Endothelial cell of umbilical vein (primary cell): ENCODE measurements at regions not wholly inside any gene's neighbourhood (a gene's known extent, or its start where the extent isn't known, plus 50 kb on each side); places are given as distances from the start of the nearest gene placed in this dataset.

ENCODE experiments used
- BruUV-seq: library from RNA; stranded (reverse); fragments of 400-500 nt; replicated peaks from 2 replicates; lab custom pipeline; 2021; lab: Mats Ljungman, UMichigan
- CTCF ChIA-PET: fragments of 300-600, 350-600 bp; sonication (Branson Sonifier 250); formaldehyde crosslinking; loops from one replicate; lab custom pipeline; 2021; ENCODE audit warnings: antibody characterized with exemption, inconsistent platforms; lab: Charles Lee
- POLR2A ChIA-PET: fragments of 300-600, 350-600 bp; sonication (Branson Sonifier 250); formaldehyde crosslinking; loops from one replicate; lab custom pipeline; 2021; ENCODE audit warnings: antibody characterized with exemption, inconsistent platforms; lab: Charles Lee
- DNase-seq: peaks from one replicate; pipeline ENCODE4 v3.0.0-alpha.2; 2011; ENCODE audit warnings: low read depth, low spot score
- FAIRE-seq: peaks from 2 replicates; lab custom pipeline; 2011; peaks lifted over from hg19 to GRCh38; lab: Jason Lieb, UNC
- H2AFZ ChIP-seq: 2 replicates; pipeline ENCODE4 v1.6.0; 2012; ENCODE audit warnings: low read depth, low read length, control low read depth, inconsistent platforms
- H3K27ac ChIP-seq: 2 replicates; pipeline ENCODE4 v1.5.1; 2011; ENCODE audit warnings: low read depth, mild to moderate bottlenecking, control low read depth, low read length, moderate library complexity; ENCODE audit not compliant: insufficient read depth
- H3K27me3 ChIP-seq, 2 experiments: 2 replicates each; pipeline versions ENCODE4 v1.6.0 to v1.6.1; 2011; ENCODE audit warnings: low read length in 2 of 2, mixed read lengths in 1 of 2; ENCODE audit not compliant: control insufficient read depth in 2 of 2, insufficient read depth in 2 of 2
- H3K36me3 ChIP-seq, 2 experiments: 2 replicates in 1 of 2; 3 replicates in 1 of 2; pipeline ENCODE4 v1.5.1; 2011; ENCODE audit warnings: low read length in 2 of 2, mild to moderate bottlenecking in 1 of 2, moderate library complexity in 1 of 2; ENCODE audit not compliant: control insufficient read depth in 2 of 2, insufficient read depth in 2 of 2; ENCODE audit errors: extremely low read depth in 1 of 2
- H3K4me1 ChIP-seq: 3 replicates; pipeline ENCODE4 v1.5.1; 2011; ENCODE audit warnings: mild to moderate bottlenecking, low read length; ENCODE audit not compliant: control insufficient read depth, insufficient read depth; ENCODE audit errors: extremely low read depth
- H3K4me2 ChIP-seq: 2 replicates; pipeline ENCODE4 v1.6.1; 2011; ENCODE audit warnings: low read length, control low read depth, mixed read lengths; ENCODE audit not compliant: insufficient read depth
- H3K4me3 ChIP-seq, 3 experiments: fragments of 200-600 bp in 1 of 3; sonication (generic), shearing (Covaris generic) in 1 of 3; replicated peaks in 1 of 3; 2 replicates each; pipeline ENCODE4 v1.5.1; 2011 to 2016; ENCODE audit warnings: control low read depth in 3 of 3, low read length in 3 of 3, mild to moderate bottlenecking in 2 of 3, inconsistent platforms in 1 of 3, low read depth in 1 of 3, moderate library complexity in 1 of 3; ENCODE audit not compliant: insufficient read depth in 1 of 3
- H3K79me2 ChIP-seq: 2 replicates; pipeline ENCODE4 v1.6.0; 2012; ENCODE audit warnings: low read length, inconsistent platforms; ENCODE audit not compliant: control insufficient read depth, insufficient read depth
- H3K9ac ChIP-seq: replicated peaks from 2 replicates; pipeline ENCODE3; 2011; ENCODE audit warnings: low read length, control low read depth; ENCODE audit not compliant: insufficient read depth; ENCODE audit errors: extremely low read depth
- H3K9me1 ChIP-seq: replicated peaks from 3 replicates; pipeline ENCODE4 v1.6.0; 2011; ENCODE audit warnings: mild to moderate bottlenecking, low read length; ENCODE audit not compliant: control insufficient read depth, insufficient read depth; ENCODE audit errors: extremely low read depth
- H3K9me3 ChIP-seq: replicated peaks from 2 replicates; pipeline ENCODE4 v1.5.1; 2012; ENCODE audit warnings: low read length, inconsistent platforms; ENCODE audit not compliant: control insufficient read depth, insufficient read depth
- H4K20me1 ChIP-seq: replicated peaks from 2 replicates; pipeline ENCODE3; 2011; ENCODE audit warnings: mild to moderate bottlenecking, low read length; ENCODE audit not compliant: control insufficient read depth, insufficient read depth; ENCODE audit errors: extremely low read depth
- CTCF ChIP-seq, 2 donors: IDR thresholded peaks; 1 replicate in 1 of 2; 2 replicates in 1 of 2; pipeline ENCODE4 v1.5.1; 2011; ENCODE audit warnings: low read length in 2 of 2, mild to moderate bottlenecking in 2 of 2, moderate library complexity in 2 of 2, control low read depth in 1 of 2, inconsistent platforms in 1 of 2, low read depth in 1 of 2; ENCODE audit not compliant: insufficient read depth in 1 of 2; ENCODE audit errors: extremely low read depth in 1 of 2
- EZH2 ChIP-seq: IDR thresholded peaks from 2 replicates; pipeline ENCODE4 v1.6.1; 2012; ENCODE audit warnings: borderline replicate concordance, low read depth, mild to moderate bottlenecking, moderate library complexity, low read length, inconsistent platforms; ENCODE audit not compliant: severe bottlenecking
- FOS ChIP-seq: IDR thresholded peaks from 2 replicates; pipeline ENCODE4 v1.6.1; 2011; ENCODE audit warnings: mild to moderate bottlenecking, low read length, moderate library complexity, borderline replicate concordance; ENCODE audit not compliant: insufficient read depth
- GATA2 ChIP-seq: IDR thresholded peaks from 2 replicates; pipeline ENCODE4 v1.7.0; 2011; ENCODE audit warnings: low read depth, mild to moderate bottlenecking, moderate library complexity, mixed read lengths, low read length; ENCODE audit not compliant: insufficient read length, insufficient read depth
- JUN ChIP-seq: IDR thresholded peaks from 2 replicates; pipeline ENCODE4 v1.6.1; 2011; ENCODE audit warnings: borderline replicate concordance, low read depth; ENCODE audit not compliant: insufficient read length, insufficient read depth
- MAX ChIP-seq: IDR thresholded peaks from 2 replicates; pipeline ENCODE4 v1.6.1; 2011; ENCODE audit not compliant: insufficient read depth, insufficient read length
- MYC ChIP-seq: IDR thresholded peaks from one replicate; pipeline ENCODE4 v1.6.1; 2011; ENCODE audit warnings: mild to moderate bottlenecking, low read depth, low read length
- POLR2A ChIP-seq: IDR thresholded peaks from 2 replicates; pipeline ENCODE4 v1.6.1; 2012; ENCODE audit warnings: low read depth, mild to moderate bottlenecking, control low read depth, low read length
- POLR2AphosphoS5 ChIP-seq: IDR thresholded peaks from 2 replicates; pipeline ENCODE4 v1.6.1; 2012; ENCODE audit warnings: low read depth, mild to moderate bottlenecking, control low read depth, low read length, moderate library complexity; ENCODE audit not compliant: insufficient read depth
- dilution Hi-C: fragments of 300-500 bp; cut with MboI; formaldehyde crosslinking; loops from one replicate; pipeline ENCODE4 v1.15.0; 2019; ENCODE audit warnings: low sequenced_read_pairs; ENCODE audit not compliant: extremely low pct_ligation_motif_present
- intact Hi-C: fragments of 100-400 bp; cut with micrococcal nuclease; formaldehyde crosslinking; loops from one replicate; pipeline ENCODE4 v1.10.0; 2022

GRCh38 chr2:126303113-126303512, 352.8 kb upstream of the GYPC start:
- dilution Hi-C loops, result no loop called here

More at GRCh38 chr2:126303113-126303512, 352.8 kb upstream of the GYPC start:
- no peaks in the 10 kb centered on the region for H3K79me2 ChIP-seq
- H3K27ac ChIP-seq, result no peak overlapping the region
- ChIA-PET POLR2A (no interaction called here), CTCF (no interaction called here)
- H2AFZ ChIP-seq, result no peak overlapping the region
- no peak overlapping the region for H3K9ac ChIP-seq
- TF ChIP-seq JUN (no peak), FOS (no peak), MAX (no peak), EZH2 (no peak), POLR2AphosphoS5 (no peak), GATA2 (no peak), CTCF (IDR thresholded peaks at IDR 0.05; ENCODE audit: extremely low read depth in 1 of 2, insufficient read depth in 1 of 2, low read depth in 1 of 2, low read length in 2 of 2) (no peak), POLR2A (no peak), MYC (no peak)
- DNase-seq (no peak), FAIRE-seq (no peak)
- H3K27me3 ChIP-seq, result no peaks in the 10 kb centered on the region
- H4K20me1 ChIP-seq, result no peaks in the 10 kb centered on the region
- no peak overlapping the region for H3K4me2 ChIP-seq
- H3K9me1 ChIP-seq, result no peaks in the 10 kb centered on the region
- no peaks in the 10 kb centered on the region for H3K4me1 ChIP-seq
- H3K9me3 ChIP-seq, result peaks cover 9% of the 10 kb centered on the region
- H3K36me3 ChIP-seq, result no peaks in the 10 kb centered on the region
- H3K4me3 ChIP-seq, result no peak overlapping the region
- BruUV-seq, result no TSS peak
- intact Hi-C loops, result no loop called here
